Femur (tissue), 1 donor: ENCODE measurements at regions not wholly inside any gene's neighbourhood (a gene's known extent, or its start where the extent isn't known, plus 50 kb on each side); places are given as distances from the start of the nearest gene placed in this dataset.
A peak's percentile ranks its signal among the peaks of the same experiment; 100 is the strongest.
"Not testable (repeated sequence)": the region's sequence is repeated elsewhere in the genome, so short reads cannot be mapped to it uniquely, and the experiment has no call there.

Experiments
- DNase-seq: peaks from one replicate; pipeline ENCODE4 v3.0.0-alpha.2; 2017

- no peak for DNase-seq
Observed at GRCh38 chr9:31104249-31104648, 1280.2 kb upstream of the ACO1 start.

DNA sequence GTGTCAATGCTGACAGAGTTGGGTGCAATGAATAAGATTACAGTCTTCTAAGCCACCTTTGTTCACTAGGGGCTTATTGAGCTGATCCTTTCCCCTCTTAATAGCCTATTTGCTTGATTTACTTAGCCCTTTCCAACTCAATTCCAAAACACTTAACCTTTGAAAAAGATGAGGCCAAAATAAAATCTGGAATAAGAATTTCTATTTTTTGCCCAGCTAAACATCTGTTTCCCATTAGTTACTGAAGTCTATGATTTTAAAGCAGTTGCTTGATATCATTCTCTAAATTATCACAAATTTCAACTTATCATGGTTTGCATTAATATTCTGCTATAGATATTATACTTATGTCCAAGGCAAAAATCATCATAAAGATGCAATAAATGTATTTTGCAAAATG is 1272.0 kb upstream of the ACO1 start:
- no peak for DNase-seq

- no peak for DNase-seq
Observed at GRCh38 chr9:31114346-31114745, 1270.1 kb upstream of the ACO1 start.

DNA sequence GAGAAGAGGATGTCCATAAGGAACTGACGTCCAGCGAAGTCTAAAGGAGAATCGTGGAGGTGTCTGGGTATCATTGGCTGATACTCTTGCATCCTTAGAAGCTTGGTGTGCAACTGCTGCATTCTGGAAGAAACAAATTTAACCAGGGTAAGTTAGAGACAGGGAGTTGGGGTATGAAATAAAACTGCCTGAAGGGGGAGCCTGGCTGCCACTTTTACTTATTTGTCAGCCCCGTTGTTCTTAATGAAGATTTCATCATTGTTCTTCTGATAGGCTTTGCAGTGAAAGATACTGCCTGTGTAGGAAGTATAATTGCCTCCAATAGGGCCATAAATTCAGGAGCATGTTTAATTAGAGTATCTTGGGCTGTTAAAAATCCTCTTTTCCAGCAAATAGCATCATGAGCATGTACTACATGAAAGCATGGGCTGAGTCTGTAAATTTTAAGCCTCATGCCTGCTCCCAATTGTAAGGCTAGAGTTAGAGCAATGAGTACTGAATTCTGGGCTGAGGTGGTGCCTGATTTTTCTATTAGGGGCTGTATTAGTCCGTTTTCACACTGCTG is 1264.5 kb upstream of the ACO1 start:
- no peak for DNase-seq

GRCh38 chr9:31124389-31124788 is 1260.1 kb upstream of the ACO1 start:
- no peak for DNase-seq

- no peak for DNase-seq
Observed at GRCh38 chr9:31135567-31135966, 1248.9 kb upstream of the ACO1 start.

GRCh38 chr9:31136524-31136923 is 1247.9 kb upstream of the ACO1 start:
- no peak for DNase-seq

GRCh38 chr9:31137176-31138160 is 1247.0 kb upstream of the ACO1 start:
- peak; percentile 28 for DNase-seq

GRCh38 chr9:31140316-31140715 is 1244.1 kb upstream of the ACO1 start:
- DNase-seq, result no peak

DNA sequence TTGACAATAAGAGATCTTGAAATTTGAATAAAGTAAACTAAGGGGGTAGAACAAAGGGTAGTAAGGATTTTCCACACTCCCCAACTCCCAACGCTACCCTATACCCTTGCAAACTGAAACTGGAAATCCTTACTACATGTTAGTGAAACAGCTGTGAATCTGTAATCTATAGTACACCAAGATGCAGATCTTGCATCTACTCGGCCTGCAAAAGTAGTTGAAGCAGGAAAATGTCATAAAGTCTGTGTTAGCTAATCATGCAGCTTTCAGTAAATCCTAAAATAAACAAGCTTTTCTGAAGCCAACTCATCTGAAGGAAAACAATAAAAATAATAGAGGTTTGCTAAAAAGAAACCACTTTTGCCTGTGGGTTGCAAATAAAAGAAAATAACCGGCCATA is 1242.0 kb upstream of the ACO1 start:
- no peak for DNase-seq

GRCh38 chr9:31144614-31145013 is 1239.8 kb upstream of the ACO1 start:
- DNase-seq, result no peak

DNA sequence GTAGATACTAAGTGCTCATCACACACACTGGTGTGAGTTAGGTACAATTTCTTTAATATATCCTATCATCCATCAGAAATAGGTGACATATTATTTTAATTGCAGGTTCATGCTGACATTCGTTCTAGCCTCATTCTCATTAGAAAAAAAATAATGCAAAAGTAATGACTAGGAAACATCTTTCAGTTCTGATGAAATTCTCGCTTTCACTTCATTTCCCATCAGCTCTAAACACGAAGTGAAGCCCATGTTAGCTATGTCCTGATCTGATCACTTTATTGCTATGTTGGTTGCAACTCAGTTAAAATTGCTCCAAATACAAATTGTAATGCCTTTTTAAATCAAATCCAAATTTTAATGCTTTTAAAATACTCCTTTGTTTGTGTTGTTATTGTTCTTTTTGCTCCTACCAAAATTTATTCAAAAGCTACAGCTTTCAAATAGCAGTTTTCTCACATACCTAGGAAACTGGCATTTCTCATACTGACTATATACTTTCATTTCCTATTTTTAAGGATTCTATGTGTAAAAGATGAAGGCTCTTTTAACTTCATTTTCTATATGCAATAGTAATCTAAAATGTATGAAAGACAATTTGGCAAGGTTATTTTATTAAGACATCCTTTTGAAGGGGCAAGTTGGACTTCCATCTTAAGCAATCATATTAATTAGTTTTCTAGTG is 1237.8 kb upstream of the ACO1 start:
- no peak for DNase-seq

- no peak for DNase-seq
Observed at GRCh38 chr9:31153250-31153840, 1231.1 kb upstream of the ACO1 start.

- DNase-seq, result no peak
Observed at GRCh38 chr9:31166516-31166915, 1217.9 kb upstream of the ACO1 start.

DNA sequence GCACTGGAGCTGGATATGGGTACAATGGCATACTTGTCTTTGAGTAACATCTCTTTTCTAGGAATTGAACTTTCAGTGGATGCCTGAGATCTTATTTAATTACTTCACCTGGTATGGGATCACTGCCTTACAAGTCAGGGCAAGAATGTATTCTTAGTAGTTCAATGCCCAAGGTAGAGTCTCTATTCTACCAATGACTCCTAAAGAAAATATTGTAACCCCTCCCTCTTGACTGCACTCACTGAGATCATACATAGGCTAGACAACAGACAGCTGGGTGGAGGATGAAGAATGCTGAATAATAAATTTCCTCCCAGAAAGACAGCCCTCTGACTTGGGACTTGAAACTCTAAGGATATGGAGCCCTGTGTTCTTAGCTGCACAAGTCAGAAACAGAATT is 1216.3 kb upstream of the ACO1 start:
- no peak for DNase-seq

- no peak for DNase-seq
Observed at GRCh38 chr9:31174681-31175080, 1209.8 kb upstream of the ACO1 start.

DNA sequence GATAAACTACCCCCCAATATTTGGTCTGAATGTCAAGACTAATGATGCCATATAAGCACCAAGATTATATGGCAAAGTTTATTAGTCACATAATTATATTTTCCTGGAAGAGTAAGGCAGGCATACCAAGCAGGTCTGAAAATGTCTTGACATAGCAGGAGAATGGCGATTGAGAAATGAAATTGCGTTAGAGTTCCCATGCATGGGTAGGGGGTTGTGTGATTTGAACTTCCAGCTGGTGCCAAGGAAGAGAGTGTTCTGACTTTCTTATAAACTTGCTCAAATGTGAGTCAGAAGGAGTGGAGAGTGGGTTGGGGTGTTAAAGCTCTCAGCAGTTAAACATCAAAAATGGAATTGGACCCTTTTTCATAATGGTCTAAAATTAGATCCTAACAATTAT is 1200.6 kb upstream of the ACO1 start:
- no peak for DNase-seq

- DNase-seq, result no peak
Observed at GRCh38 chr9:31185831-31186230, 1198.6 kb upstream of the ACO1 start.

DNA sequence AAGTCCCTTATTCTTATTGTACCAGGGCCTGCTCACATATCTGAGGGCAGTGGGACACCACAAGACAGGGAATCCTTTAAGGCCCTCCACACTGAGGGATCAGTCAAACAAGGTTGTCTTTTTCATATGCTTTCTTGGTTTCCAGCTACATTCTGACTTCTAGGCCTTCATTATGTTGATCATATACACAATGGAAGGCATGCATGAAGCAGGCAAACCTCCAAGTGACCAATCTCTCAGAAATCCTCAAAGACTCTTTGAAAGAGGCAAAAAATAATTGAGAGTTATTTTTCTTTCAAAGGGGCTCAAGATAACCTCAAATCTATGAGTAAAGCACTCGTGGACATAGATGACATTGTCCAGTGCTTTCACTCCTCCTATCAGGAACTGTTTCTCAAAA is 1195.9 kb upstream of the ACO1 start:
- no peak for DNase-seq

DNA sequence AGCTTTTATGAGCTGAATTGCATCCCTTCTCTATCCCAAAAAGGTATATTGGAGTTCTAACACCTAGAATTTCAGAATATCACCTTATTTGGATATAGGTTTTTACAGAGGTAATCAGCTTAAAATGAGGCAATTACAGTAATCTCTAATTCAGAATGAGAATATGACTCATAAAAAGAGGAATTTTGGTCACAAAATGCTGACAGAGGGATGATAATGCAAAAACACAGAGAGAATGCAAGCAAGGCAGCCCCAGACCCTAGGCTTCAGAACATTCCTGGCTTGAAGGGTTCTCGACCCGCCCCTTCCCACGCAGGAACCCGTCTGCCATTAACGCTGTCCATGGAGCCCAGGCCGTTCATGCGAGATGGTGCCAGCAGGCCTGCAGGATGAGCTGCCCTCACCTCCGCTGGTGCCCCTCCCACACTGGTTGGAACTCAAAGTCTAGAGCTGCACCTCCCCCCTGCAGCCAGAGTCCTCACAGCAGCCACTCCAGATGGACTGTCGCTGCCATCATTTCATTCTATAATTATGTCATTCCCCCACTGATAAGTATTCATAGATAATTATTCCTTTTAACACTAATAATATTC is 1173.4 kb upstream of the ACO1 start:
- no peak for DNase-seq

- not testable (repeated sequence) for DNase-seq
Observed at GRCh38 chr9:31229976-31230375, 1154.5 kb upstream of the ACO1 start.

DNA sequence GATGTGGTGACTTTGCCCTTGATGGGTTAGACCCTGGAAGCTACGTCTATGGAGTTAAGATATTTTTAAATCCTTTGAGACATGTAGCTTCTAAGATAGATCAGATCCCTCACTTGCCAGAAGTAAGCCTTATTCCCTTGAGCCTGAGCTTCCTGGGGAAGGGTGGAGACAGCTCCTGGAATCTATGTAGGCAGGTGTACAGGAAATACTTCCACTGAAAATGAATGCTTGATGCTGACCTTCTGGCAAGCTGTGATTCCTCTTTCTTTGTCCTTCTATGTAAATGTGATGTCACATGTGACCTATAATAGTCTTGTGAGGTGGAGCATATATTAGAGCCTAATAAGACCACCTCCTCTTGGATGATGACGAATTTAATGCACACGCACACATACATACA is 1152.0 kb upstream of the ACO1 start:
- no peak for DNase-seq

GRCh38 chr9:31236344-31236743 is 1148.1 kb upstream of the ACO1 start:
- no peak for DNase-seq
